K562 (cell line): ENCODE measurements at regions not wholly inside any gene's neighbourhood (a gene's known extent, or its start where the extent isn't known, plus 50 kb on each side); places are given as distances from the start of the nearest gene placed in this dataset.

Source experiments
- ATAC-seq: fragments of 200-7000 bp; cut with Tn5 transposase; 3 replicates; pipeline ENCODE4 v1.9.1; 2020; ENCODE audit warnings: moderate library complexity
- BruUV-seq: library from RNA; stranded (reverse); fragments of 400-500 nt; replicated peaks from 2 replicates; lab custom pipeline; 2021; lab: Mats Ljungman, UMichigan
- CTCF ChIA-PET: fragments of 300-600 bp; formaldehyde crosslinking; extraction: SDS; loops from one replicate; lab custom pipeline; 2021; ENCODE audit warnings: low intra/inter-chr PET ratio; lab: Yijun Ruan, JAX
- POLR2A ChIA-PET: fragments of 300-600, 350-650 bp; sonication (Branson Sonifier 250); formaldehyde crosslinking; extraction: SDS; loops from one replicate; lab custom pipeline; 2021; ENCODE audit warnings: antibody characterized with exemption, inconsistent platforms; lab: Yijun Ruan, JAX
- DNase-seq, 4 experiments: peaks; one replicate each; pipeline versions ENCODE4 v3.0.0 to v3.0.0-alpha.2; 2011 to 2018; ENCODE audit warnings: low spot score in 3 of 4, mixed read lengths in 3 of 4; ENCODE audit errors: extremely low read depth in 1 of 4
- FAIRE-seq: peaks from 2 replicates; lab custom pipeline; 2011; peaks lifted over from hg19 to GRCh38; lab: Jason Lieb, UNC
- H2AFZ ChIP-seq: 2 replicates; pipeline ENCODE4 v1.6.0; 2011; ENCODE audit warnings: low read depth, low read length, control low read depth, inconsistent platforms
- H3K27ac ChIP-seq: fragments of 200-600 bp; 3 replicates; pipeline ENCODE4 v1.8.0; 2011; ENCODE audit warnings: low read depth, mild to moderate bottlenecking, control low read depth, inconsistent platforms, low read length, moderate library complexity, mixed read lengths; ENCODE audit errors: extremely low read depth
- H3K27me3 ChIP-seq, 2 experiments: fragments of 300-600 bp in 1 of 2; 2 replicates in 1 of 2; 3 replicates in 1 of 2; pipeline versions ENCODE4 v1.6.0 to v1.8.0; 2011; ENCODE audit warnings: inconsistent platforms in 2 of 2, low read length in 2 of 2, mild to moderate bottlenecking in 1 of 2, mixed read lengths in 1 of 2, moderate library complexity in 1 of 2; ENCODE audit not compliant: control insufficient read depth in 2 of 2, insufficient read depth in 2 of 2
- H3K36me3 ChIP-seq: fragments of 300-600 bp; 3 replicates; pipeline ENCODE4 v1.8.0; 2011; ENCODE audit warnings: mild to moderate bottlenecking, low read length, inconsistent platforms; ENCODE audit not compliant: control insufficient read depth, insufficient read depth
- H3K4me1 ChIP-seq, 2 experiments: fragments of 200-600 bp in 1 of 2; replicated peaks in 1 of 2; 2 replicates in 1 of 2; 3 replicates in 1 of 2; pipeline versions ENCODE4 v1.5.1 to v1.8.0; 2011; ENCODE audit warnings: inconsistent platforms in 2 of 2, low read length in 2 of 2, mild to moderate bottlenecking in 1 of 2, mixed read lengths in 1 of 2, moderate library complexity in 1 of 2; ENCODE audit not compliant: control insufficient read depth in 2 of 2, insufficient read depth in 2 of 2
- H3K4me2 ChIP-seq: 2 replicates; pipeline ENCODE4 v1.6.1; 2011; ENCODE audit warnings: low read length, control low read depth, inconsistent platforms, mixed read lengths; ENCODE audit not compliant: insufficient read depth
- H3K4me3 ChIP-seq: fragments of 200-600 bp; sonication (generic), shearing (Covaris generic); 2 replicates; pipeline ENCODE4 v1.5.1; 2016; ENCODE audit warnings: control low read depth, inconsistent platforms
- H3K79me2 ChIP-seq: fragments of 200-600 bp; 3 replicates; pipeline ENCODE4 v1.8.0; 2011; ENCODE audit warnings: low read length, inconsistent platforms; ENCODE audit not compliant: control insufficient read depth, insufficient read depth
- H3K9ac ChIP-seq, 2 experiments: 2 replicates each; pipeline versions ENCODE4 v1.6.0 to v1.6.1; 2011; ENCODE audit warnings: low read depth in 2 of 2, low read length in 2 of 2, control low read depth in 1 of 2, inconsistent platforms in 1 of 2, mild to moderate bottlenecking in 1 of 2, mixed read lengths in 1 of 2; ENCODE audit not compliant: insufficient read depth in 1 of 2
- H3K9me1 ChIP-seq: one replicate; pipeline ENCODE4 v1.6.0; 2011; ENCODE audit warnings: inconsistent platforms, mild to moderate bottlenecking, low read length, moderate library complexity; ENCODE audit not compliant: control insufficient read depth, insufficient read depth
- H3K9me3 ChIP-seq: replicated peaks from 2 replicates; pipeline ENCODE4 v1.5.1; 2011; ENCODE audit warnings: low read depth, low read length, inconsistent platforms; ENCODE audit not compliant: control insufficient read depth, insufficient read depth
- H4K20me1 ChIP-seq: replicated peaks from 2 replicates; pipeline ENCODE4 v1.6.1; 2011; ENCODE audit warnings: low read length, inconsistent platforms, mixed read lengths; ENCODE audit not compliant: control insufficient read depth, insufficient read depth
- CHD2 ChIP-seq: IDR thresholded peaks from 2 replicates; pipeline ENCODE4 v1.6.1; 2011; ENCODE audit warnings: low read depth, low read length
- DNMT1 ChIP-seq: fragments of 450-650 bp; IDR thresholded peaks from 2 replicates; pipeline ENCODE4 v1.6.1; 2016; ENCODE audit warnings: antibody characterized with exemption, mild to moderate bottlenecking
- E2F1 ChIP-seq: sonication (generic); formaldehyde crosslinking; IDR thresholded peaks from 2 replicates; pipeline ENCODE4 v1.8.1; 2023; ENCODE audit warnings: mild to moderate bottlenecking, missing genetic modification reagents, moderate library complexity
- ELF4 ChIP-seq: fragments of 450-650 bp; formaldehyde crosslinking; IDR thresholded peaks from 2 replicates; pipeline ENCODE4 v1.4.0; 2022; ENCODE audit warnings: missing genetic modification characterization
- HDAC6 ChIP-seq: IDR thresholded peaks from 2 replicates; pipeline ENCODE4 v1.6.1; 2012; ENCODE audit warnings: low read depth, mild to moderate bottlenecking, control low read depth, inconsistent platforms, low read length, moderate library complexity
- JUNB ChIP-seq: fragments of 450-650 bp; formaldehyde crosslinking; conservative IDR thresholded peaks from 2 replicates; pipeline ENCODE4 v1.4.0; 2020; ENCODE audit warnings: mild to moderate bottlenecking
- MCM2 ChIP-seq: fragments of 450-650 bp; IDR thresholded peaks from 2 replicates; pipeline ENCODE4 v1.6.1; 2017; ENCODE audit warnings: low read depth, mild to moderate bottlenecking
- NCOA6 ChIP-seq: fragments of 450-650 bp; IDR thresholded peaks from 2 replicates; pipeline ENCODE4 v1.6.1; 2017; ENCODE audit warnings: mild to moderate bottlenecking
- POLR2G ChIP-seq: fragments of 200-400 bp; formaldehyde crosslinking; IDR thresholded peaks from 2 replicates; pipeline ENCODE4 v1.6.1; 2017; ENCODE audit warnings: low read depth, mild to moderate bottlenecking, antibody characterized with exemption, low read length, moderate library complexity
- STAT5B ChIP-seq: fragments of 250-450 bp; sonication (Bioruptor Pico); IDR thresholded peaks from 2 replicates; pipeline ENCODE4 v1.8.0; 2021; ENCODE audit warnings: mild to moderate bottlenecking, inconsistent platforms
- TCF7 ChIP-seq: sonication (generic); IDR thresholded peaks from 2 replicates; pipeline ENCODE4 v1.6.1; 2016; ENCODE audit warnings: antibody characterized with exemption, borderline replicate concordance
- THRB ChIP-seq: fragments of 450-650 bp; formaldehyde crosslinking; conservative IDR thresholded peaks from 2 replicates; pipeline ENCODE4 v1.4.0; 2022; ENCODE audit warnings: mild to moderate bottlenecking, missing genetic modification characterization
- ZFPM2 ChIP-seq: fragments of 250-450 bp; sonication (Bioruptor Pico); IDR thresholded peaks from 2 replicates; pipeline ENCODE4 v1.5.1; 2022; ENCODE audit warnings: mild to moderate bottlenecking
- ZNF384 ChIP-seq: IDR thresholded peaks from 2 replicates; pipeline ENCODE4 v1.6.1; 2012; ENCODE audit warnings: low read depth, low read length, improper control_type of control experiment
- ZNF830 ChIP-seq: fragments of 250-450 bp; sonication (Bioruptor Pico); IDR thresholded peaks from 2 replicates; pipeline ENCODE4 v1.5.0; 2021; ENCODE audit warnings: mild to moderate bottlenecking
- WGBS: fragments of 100-300 bp; shearing (Covaris generic); methylation state at CpG from one replicate; pipeline ENCODE4 v1.1.6; 2016; ENCODE audit warnings: low coverage, mixed read lengths; ENCODE audit not compliant: insufficient coverage; ENCODE audit errors: missing lambda C conversion rate; 5-methylcytosine and 5-hydroxymethylcytosine counted together
- in situ Hi-C: fragments of 300-500 bp; cut with MboI; formaldehyde crosslinking; loops from 4 replicates; pipeline ENCODE4 v1.15.0; 2018; ENCODE audit warnings: inconsistent platforms, mixed read lengths
- intact Hi-C: fragments of 100-400 bp; cut with micrococcal nuclease; formaldehyde crosslinking; loops from 2 replicates; pipeline ENCODE4 v1.14.2; 2022
- TF ChIP-seq, protein P1 (sequence below): conservative IDR thresholded peaks from 2 replicates; pipeline ENCODE4 v1.6.1; 2011; ENCODE audit warnings: low read depth, mild to moderate bottlenecking, low read length; ENCODE audit not compliant: control insufficient read depth
- TF ChIP-seq, protein P2 (sequence below): fragments of 450-650 bp; IDR thresholded peaks from 2 replicates; pipeline ENCODE4 v1.6.1; 2016

GRCh38 chr4:183374950-183375555 is 52.8 kb upstream of the CLDN24 start:
- no peak for DNase-seq
- H3K4me2 ChIP-seq: no peak overlapping the region
- no peak overlapping the region for H2AFZ ChIP-seq
- TF ChIP-seq STAT5B (CRISPR knock-in tag) (no peak), POLR2G (no peak), THRB (no peak), HDAC6 (no peak), NCOA6 (no peak), TCF7 (no peak), DNMT1 (no peak), MCM2 (no peak), ZFPM2 (CRISPR knock-in tag) (no peak), ZNF830 (CRISPR knock-in tag) (no peak), ZNF384 (no peak), ELF4 (CRISPR knock-in tag) (no peak), E2F1 (CRISPR knock-in tag) (no peak), JUNB (CRISPR knock-in tag) (no peak), CHD2 (no peak)
- TF ChIP-seq, protein P1, sequence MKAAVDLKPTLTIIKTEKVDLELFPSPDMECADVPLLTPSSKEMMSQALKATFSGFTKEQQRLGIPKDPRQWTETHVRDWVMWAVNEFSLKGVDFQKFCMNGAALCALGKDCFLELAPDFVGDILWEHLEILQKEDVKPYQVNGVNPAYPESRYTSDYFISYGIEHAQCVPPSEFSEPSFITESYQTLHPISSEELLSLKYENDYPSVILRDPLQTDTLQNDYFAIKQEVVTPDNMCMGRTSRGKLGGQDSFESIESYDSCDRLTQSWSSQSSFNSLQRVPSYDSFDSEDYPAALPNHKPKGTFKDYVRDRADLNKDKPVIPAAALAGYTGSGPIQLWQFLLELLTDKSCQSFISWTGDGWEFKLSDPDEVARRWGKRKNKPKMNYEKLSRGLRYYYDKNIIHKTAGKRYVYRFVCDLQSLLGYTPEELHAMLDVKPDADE: no peak
- TF ChIP-seq, protein P2, sequence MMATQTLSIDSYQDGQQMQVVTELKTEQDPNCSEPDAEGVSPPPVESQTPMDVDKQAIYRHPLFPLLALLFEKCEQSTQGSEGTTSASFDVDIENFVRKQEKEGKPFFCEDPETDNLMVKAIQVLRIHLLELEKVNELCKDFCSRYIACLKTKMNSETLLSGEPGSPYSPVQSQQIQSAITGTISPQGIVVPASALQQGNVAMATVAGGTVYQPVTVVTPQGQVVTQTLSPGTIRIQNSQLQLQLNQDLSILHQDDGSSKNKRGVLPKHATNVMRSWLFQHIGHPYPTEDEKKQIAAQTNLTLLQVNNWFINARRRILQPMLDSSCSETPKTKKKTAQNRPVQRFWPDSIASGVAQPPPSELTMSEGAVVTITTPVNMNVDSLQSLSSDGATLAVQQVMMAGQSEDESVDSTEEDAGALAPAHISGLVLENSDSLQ: no peak
- ChIA-PET CTCF (no interaction called here), POLR2A (no interaction called here)
- H3K79me2 ChIP-seq: no peaks in the 10 kb centered on the region
- no peak overlapping the region for H3K27ac ChIP-seq
- H3K9ac ChIP-seq: no peak overlapping the region
- no peaks in the 10 kb centered on the region for H3K27me3 ChIP-seq
- no peaks in the 10 kb centered on the region for H3K36me3 ChIP-seq
- intact Hi-C loops (no loop called here), in situ Hi-C loops (no loop called here)
- H3K9me3 ChIP-seq: no peaks in the 10 kb centered on the region; the same call in none of the 2 replicates
- no peaks in the 10 kb centered on the region for H3K4me1 ChIP-seq
- ATAC-seq: no peak
- no peak for FAIRE-seq
- H4K20me1 ChIP-seq: no peaks in the 10 kb centered on the region
- 27% methylated on average over 5 of the region's 5 CpGs for WGBS
- BruUV-seq: no TSS peak
- no peaks in the 10 kb centered on the region for H3K9me1 ChIP-seq
- no peak overlapping the region for H3K4me3 ChIP-seq
